GM12892 (cell line): ENCODE measurements at regions not wholly inside any gene's neighbourhood (a gene's known extent, or its start where the extent isn't known, plus 50 kb on each side); places are given as distances from the start of the nearest gene placed in this dataset.

ENCODE experiments used
- POLR2A ChIP-seq: IDR thresholded peaks from 2 replicates; pipeline ENCODE4 v1.6.1; 2011; ENCODE audit warnings: low read depth, low read length, control low read depth
- POLR2AphosphoS5 ChIP-seq: IDR thresholded peaks from 2 replicates; pipeline ENCODE4 v1.6.1; 2011; ENCODE audit warnings: low read depth, low read length, control low read depth

- TF ChIP-seq POLR2A (no peak), POLR2AphosphoS5 (no peak)
Observed at GRCh38 chr2:106974891-106975290, 88.9 kb upstream of the ST6GAL2 start.
